Uterus (tissue), 3 donors: ENCODE measurements at regions not wholly inside any gene's neighbourhood (a gene's known extent, or its start where the extent isn't known, plus 50 kb on each side); places are given as distances from the start of the nearest gene placed in this dataset.
A peak's percentile ranks its signal among the peaks of the same experiment; 100 is the strongest.

ENCODE experiments used
- DNase-seq, 2 donors: peaks; one replicate each; pipeline ENCODE4 v3.0.0-alpha.2; 2019 to 2020
- H3K27ac ChIP-seq, 2 donors: fragments of 200-600 bp; sonication (generic); 1 replicate in 1 of 2; 2 replicates in 1 of 2; pipeline ENCODE4 v1.5.1; 2016 to 2018
- H3K27me3 ChIP-seq, 2 donors: fragments of 200-600 bp; sonication (generic); one replicate each; pipeline ENCODE4 v1.5.1; 2018 to 2019; ENCODE audit warnings: control low read depth in 1 of 2
- H3K36me3 ChIP-seq, 2 donors: fragments of 200-600 bp; sonication (generic); one replicate each; pipeline ENCODE4 v1.5.1; 2019; ENCODE audit warnings: control low read depth in 1 of 2
- H3K4me1 ChIP-seq, 2 donors: fragments of 200-600 bp; sonication (generic); one replicate each; pipeline ENCODE4 v1.5.1; 2018 to 2019; ENCODE audit warnings: control low read depth in 1 of 2
- H3K4me3 ChIP-seq, 2 donors: fragments of 200-600 bp; sonication (generic); 1 replicate in 1 of 2; 2 replicates in 1 of 2; pipeline ENCODE4 v1.5.1; 2018 to 2019; ENCODE audit warnings: mild to moderate bottlenecking in 1 of 2
- H3K9me3 ChIP-seq, 2 donors: fragments of 200-600 bp; sonication (generic); one replicate each; pipeline ENCODE4 v1.5.1; 2019; ENCODE audit warnings: control low read depth in 1 of 2
- CTCF ChIP-seq, 4 experiments: fragments of 200-600 bp in 2 of 4; fragments of 450-650 bp in 2 of 4; sonication (generic) in 2 of 4; IDR thresholded peaks; one replicate each; pipeline ENCODE4 v1.5.1; 2016 to 2019; ENCODE audit warnings: antibody characterized with exemption in 4 of 4, mild to moderate bottlenecking in 2 of 4, moderate library complexity in 1 of 4
- POLR2A ChIP-seq, 2 donors: fragments of 450-650 bp; IDR thresholded peaks; one replicate each; pipeline ENCODE4 v1.6.1; 2016; ENCODE audit warnings: antibody characterized with exemption in 2 of 2, mild to moderate bottlenecking in 1 of 2, moderate library complexity in 1 of 2
- intact Hi-C: fragments of 100-400 bp; cut with DNase I; formaldehyde crosslinking; loops from one replicate; pipeline ENCODE4 v1.15.1; 2023; ENCODE audit warnings: low total_unique reads
- donor health status: DM: yes; HTN: yes; CAD: no.

- Histone ChIP-seq H3K27ac (peak overlapping the region in 1 of 2 donors; percentile 68), H3K9me3 (no peaks in the 10 kb centered on the region), H3K36me3 (no peaks in the 10 kb centered on the region), H3K27me3 (no peaks in the 10 kb centered on the region), H3K4me3 (no peak overlapping the region), H3K4me1 (no peaks in the 10 kb centered on the region)
- intact Hi-C loops = no loop called here
- TF ChIP-seq CTCF (IDR thresholded peaks at IDR 0.05) (no peak), POLR2A (IDR thresholded peaks at IDR 0.05) (no peak)
- DNase-seq = peak in 1 of 2 donors; percentile 29
These were observed 78.0 kb upstream of the SH3BP4 start for GRCh38 chr2:234873828-234874173.

DNA sequence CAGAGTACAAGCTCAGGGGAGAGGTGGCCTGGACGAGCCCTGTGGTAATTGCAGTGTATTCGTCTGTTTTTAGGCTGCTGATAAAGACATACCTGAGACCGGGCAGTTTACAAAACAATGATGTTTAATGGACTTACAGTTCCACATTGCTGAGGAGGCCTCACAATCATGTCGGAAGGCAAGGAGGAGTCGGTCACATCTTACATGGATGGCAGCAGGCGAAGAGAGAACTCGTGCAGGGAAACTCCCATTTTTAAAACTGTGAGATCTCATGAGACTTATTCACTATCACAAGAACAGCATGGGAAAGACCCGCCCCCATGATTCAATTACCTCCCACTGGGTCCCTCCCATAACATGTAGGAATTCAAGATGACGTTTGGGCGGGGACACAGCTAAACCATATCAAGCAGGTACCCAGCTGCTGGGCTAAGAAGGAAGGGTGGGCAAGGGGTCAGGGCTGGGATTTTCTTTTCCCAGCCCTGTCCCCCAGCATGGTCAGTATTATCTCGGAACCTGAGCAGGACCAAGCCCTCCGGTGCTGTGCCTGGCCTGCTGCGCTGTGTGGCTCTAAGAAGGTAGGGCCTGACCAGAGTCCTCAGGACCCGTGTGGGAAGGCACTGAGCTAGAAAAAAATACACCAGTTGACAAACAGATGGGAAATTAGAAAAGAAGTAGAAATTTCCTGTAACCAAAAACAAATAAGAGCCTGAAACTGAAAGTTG lies 78.6 kb upstream of the SH3BP4 start:
- no peaks in the 10 kb centered on the region for H3K9me3 ChIP-seq
- no peaks in the 10 kb centered on the region for H3K27me3 ChIP-seq
- H3K27ac ChIP-seq = peak overlapping the region in 1 of 2 donors; percentile 68
- H3K4me1 ChIP-seq = no peaks in the 10 kb centered on the region
- TF ChIP-seq CTCF (IDR thresholded peaks at IDR 0.05) = no peak
- TF ChIP-seq POLR2A (IDR thresholded peaks at IDR 0.05) = no peak
- no peak for DNase-seq
- H3K4me3 ChIP-seq = no peak overlapping the region
- intact Hi-C loops = no loop called here
- no peaks in the 10 kb centered on the region for H3K36me3 ChIP-seq

- intact Hi-C loops = no loop called here
- H3K4me1 ChIP-seq = no peaks in the 10 kb centered on the region
- no peak overlapping the region for H3K4me3 ChIP-seq
- no peak overlapping the region for H3K27ac ChIP-seq
- no peaks in the 10 kb centered on the region for H3K9me3 ChIP-seq
- no peaks in the 10 kb centered on the region for H3K36me3 ChIP-seq
- no peak for TF ChIP-seq POLR2A (IDR thresholded peaks at IDR 0.05)
- no peak for TF ChIP-seq CTCF (IDR thresholded peaks at IDR 0.05)
- DNase-seq = no peak
- H3K27me3 ChIP-seq = no peaks in the 10 kb centered on the region
These were observed 81.8 kb upstream of the SH3BP4 start for GRCh38 chr2:234869969-234870368.

DNA sequence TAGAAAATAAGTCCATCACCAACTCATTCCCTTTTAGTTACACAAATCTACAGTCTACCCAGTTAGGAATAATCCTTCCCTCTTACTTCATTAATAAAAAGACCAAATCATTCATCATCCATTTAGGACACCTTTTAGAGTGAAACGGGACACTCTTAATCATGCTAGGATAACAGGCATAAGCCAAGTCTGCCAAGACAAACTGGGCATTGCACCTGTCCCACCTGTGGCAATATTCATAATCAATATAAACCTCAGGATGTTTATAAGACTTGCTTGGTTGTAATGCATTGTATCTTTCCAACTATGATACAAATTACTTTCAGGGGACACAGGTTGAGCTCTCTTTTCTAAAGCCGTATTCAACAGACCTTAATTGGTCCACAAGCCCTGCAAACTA lies 82.7 kb upstream of the SH3BP4 start:
- intact Hi-C loops = no loop called here
- H3K27me3 ChIP-seq = no peaks in the 10 kb centered on the region
- no peak overlapping the region for H3K27ac ChIP-seq
- no peaks in the 10 kb centered on the region for H3K4me1 ChIP-seq
- H3K36me3 ChIP-seq = no peaks in the 10 kb centered on the region
- H3K9me3 ChIP-seq = no peaks in the 10 kb centered on the region
- no peak for DNase-seq
- no peak overlapping the region for H3K4me3 ChIP-seq
- no peak for TF ChIP-seq CTCF (IDR thresholded peaks at IDR 0.05)
- TF ChIP-seq POLR2A (IDR thresholded peaks at IDR 0.05) = no peak

- Histone ChIP-seq H3K4me3 (no peak overlapping the region), H3K4me1 (no peaks in the 10 kb centered on the region), H3K36me3 (no peaks in the 10 kb centered on the region), H3K27me3 (no peaks in the 10 kb centered on the region), H3K27ac (no peak overlapping the region), H3K9me3 (no peaks in the 10 kb centered on the region)
- no peak for DNase-seq
- TF ChIP-seq POLR2A (IDR thresholded peaks at IDR 0.05) = no peak
- no peak for TF ChIP-seq CTCF (IDR thresholded peaks at IDR 0.05)
- intact Hi-C loops = no loop called here
These were observed 83.9 kb upstream of the SH3BP4 start for GRCh38 chr2:234867882-234868285.
